H1 (cell line): ENCODE measurements at regions not wholly inside any gene's neighbourhood (a gene's known extent, or its start where the extent isn't known, plus 50 kb on each side); places are given as distances from the start of the nearest gene placed in this dataset.

Experiments
- ASH2L ChIP-seq: fragments of 200-600, 300-600 bp; sonication (generic); IDR thresholded peaks from one replicate; pipeline ENCODE4 v1.7.1; 2017; ENCODE audit warnings: low read length
- KDM1A ChIP-seq: fragments of 200-600, 300-600 bp; sonication (generic); IDR thresholded peaks from 2 replicates; pipeline ENCODE4 v1.7.1; 2016; ENCODE audit warnings: mild to moderate bottlenecking, low read length, borderline replicate concordance
- RXRA ChIP-seq: IDR thresholded peaks from 2 replicates; pipeline ENCODE4 v1.6.1; 2011; ENCODE audit warnings: low read depth, mild to moderate bottlenecking, low read length, moderate library complexity; ENCODE audit not compliant: insufficient read depth
- SIX5 ChIP-seq: IDR thresholded peaks from 2 replicates; pipeline ENCODE4 v1.6.1; 2011; ENCODE audit warnings: mild to moderate bottlenecking, low read depth, low read length
- YY1 ChIP-seq: IDR thresholded peaks from 2 replicates; pipeline ENCODE4 v1.6.1; 2011; ENCODE audit warnings: low read depth, mild to moderate bottlenecking, low read length
- TF ChIP-seq, protein P1 (sequence below): fragments of 300-600 bp; sonication (generic); IDR thresholded peaks from 2 replicates; pipeline ENCODE4 v1.7.1; 2012; ENCODE audit warnings: low read length, moderate library complexity, mild to moderate bottlenecking, inconsistent platforms; ENCODE audit not compliant: insufficient replicate concordance

DNA sequence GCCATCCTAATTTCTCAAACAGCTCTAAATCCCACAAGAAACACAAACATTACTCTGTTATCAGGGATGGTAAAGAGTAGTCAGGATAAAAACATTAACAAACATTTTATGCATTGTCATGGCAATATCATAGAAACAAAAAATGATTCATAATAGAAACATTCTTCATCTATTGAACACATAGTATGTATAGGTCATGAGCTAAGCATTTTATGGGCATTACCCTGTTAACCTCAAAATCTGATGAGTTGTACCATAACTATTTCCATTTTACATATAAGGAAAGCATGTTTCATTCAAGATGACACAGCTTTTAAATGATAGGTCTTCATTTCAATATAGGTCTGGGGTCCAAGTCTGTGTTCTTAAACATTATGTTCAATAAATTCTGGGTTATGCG lies 344.9 kb downstream of the RND3 start (continued):
- TF ChIP-seq, protein P1, sequence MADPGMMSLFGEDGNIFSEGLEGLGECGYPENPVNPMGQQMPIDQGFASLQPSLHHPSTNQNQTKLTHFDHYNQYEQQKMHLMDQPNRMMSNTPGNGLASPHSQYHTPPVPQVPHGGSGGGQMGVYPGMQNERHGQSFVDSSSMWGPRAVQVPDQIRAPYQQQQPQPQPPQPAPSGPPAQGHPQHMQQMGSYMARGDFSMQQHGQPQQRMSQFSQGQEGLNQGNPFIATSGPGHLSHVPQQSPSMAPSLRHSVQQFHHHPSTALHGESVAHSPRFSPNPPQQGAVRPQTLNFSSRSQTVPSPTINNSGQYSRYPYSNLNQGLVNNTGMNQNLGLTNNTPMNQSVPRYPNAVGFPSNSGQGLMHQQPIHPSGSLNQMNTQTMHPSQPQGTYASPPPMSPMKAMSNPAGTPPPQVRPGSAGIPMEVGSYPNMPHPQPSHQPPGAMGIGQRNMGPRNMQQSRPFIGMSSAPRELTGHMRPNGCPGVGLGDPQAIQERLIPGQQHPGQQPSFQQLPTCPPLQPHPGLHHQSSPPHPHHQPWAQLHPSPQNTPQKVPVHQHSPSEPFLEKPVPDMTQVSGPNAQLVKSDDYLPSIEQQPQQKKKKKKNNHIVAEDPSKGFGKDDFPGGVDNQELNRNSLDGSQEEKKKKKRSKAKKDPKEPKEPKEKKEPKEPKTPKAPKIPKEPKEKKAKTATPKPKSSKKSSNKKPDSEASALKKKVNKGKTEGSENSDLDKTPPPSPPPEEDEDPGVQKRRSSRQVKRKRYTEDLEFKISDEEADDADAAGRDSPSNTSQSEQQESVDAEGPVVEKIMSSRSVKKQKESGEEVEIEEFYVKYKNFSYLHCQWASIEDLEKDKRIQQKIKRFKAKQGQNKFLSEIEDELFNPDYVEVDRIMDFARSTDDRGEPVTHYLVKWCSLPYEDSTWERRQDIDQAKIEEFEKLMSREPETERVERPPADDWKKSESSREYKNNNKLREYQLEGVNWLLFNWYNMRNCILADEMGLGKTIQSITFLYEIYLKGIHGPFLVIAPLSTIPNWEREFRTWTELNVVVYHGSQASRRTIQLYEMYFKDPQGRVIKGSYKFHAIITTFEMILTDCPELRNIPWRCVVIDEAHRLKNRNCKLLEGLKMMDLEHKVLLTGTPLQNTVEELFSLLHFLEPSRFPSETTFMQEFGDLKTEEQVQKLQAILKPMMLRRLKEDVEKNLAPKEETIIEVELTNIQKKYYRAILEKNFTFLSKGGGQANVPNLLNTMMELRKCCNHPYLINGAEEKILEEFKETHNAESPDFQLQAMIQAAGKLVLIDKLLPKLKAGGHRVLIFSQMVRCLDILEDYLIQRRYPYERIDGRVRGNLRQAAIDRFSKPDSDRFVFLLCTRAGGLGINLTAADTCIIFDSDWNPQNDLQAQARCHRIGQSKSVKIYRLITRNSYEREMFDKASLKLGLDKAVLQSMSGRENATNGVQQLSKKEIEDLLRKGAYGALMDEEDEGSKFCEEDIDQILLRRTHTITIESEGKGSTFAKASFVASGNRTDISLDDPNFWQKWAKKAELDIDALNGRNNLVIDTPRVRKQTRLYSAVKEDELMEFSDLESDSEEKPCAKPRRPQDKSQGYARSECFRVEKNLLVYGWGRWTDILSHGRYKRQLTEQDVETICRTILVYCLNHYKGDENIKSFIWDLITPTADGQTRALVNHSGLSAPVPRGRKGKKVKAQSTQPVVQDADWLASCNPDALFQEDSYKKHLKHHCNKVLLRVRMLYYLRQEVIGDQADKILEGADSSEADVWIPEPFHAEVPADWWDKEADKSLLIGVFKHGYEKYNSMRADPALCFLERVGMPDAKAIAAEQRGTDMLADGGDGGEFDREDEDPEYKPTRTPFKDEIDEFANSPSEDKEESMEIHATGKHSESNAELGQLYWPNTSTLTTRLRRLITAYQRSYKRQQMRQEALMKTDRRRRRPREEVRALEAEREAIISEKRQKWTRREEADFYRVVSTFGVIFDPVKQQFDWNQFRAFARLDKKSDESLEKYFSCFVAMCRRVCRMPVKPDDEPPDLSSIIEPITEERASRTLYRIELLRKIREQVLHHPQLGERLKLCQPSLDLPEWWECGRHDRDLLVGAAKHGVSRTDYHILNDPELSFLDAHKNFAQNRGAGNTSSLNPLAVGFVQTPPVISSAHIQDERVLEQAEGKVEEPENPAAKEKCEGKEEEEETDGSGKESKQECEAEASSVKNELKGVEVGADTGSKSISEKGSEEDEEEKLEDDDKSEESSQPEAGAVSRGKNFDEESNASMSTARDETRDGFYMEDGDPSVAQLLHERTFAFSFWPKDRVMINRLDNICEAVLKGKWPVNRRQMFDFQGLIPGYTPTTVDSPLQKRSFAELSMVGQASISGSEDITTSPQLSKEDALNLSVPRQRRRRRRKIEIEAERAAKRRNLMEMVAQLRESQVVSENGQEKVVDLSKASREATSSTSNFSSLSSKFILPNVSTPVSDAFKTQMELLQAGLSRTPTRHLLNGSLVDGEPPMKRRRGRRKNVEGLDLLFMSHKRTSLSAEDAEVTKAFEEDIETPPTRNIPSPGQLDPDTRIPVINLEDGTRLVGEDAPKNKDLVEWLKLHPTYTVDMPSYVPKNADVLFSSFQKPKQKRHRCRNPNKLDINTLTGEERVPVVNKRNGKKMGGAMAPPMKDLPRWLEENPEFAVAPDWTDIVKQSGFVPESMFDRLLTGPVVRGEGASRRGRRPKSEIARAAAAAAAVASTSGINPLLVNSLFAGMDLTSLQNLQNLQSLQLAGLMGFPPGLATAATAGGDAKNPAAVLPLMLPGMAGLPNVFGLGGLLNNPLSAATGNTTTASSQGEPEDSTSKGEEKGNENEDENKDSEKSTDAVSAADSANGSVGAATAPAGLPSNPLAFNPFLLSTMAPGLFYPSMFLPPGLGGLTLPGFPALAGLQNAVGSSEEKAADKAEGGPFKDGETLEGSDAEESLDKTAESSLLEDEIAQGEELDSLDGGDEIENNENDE, result no peak
- TF ChIP-seq RXRA (no peak), SIX5 (no peak), ASH2L (no peak), KDM1A (no peak), YY1 (no peak)
